ENCODE measurements at regions not wholly inside any gene's neighbourhood (a gene's known extent, or its start where the extent isn't known, plus 50 kb on each side); places are given as distances from the start of the nearest gene placed in this dataset.

DNA sequence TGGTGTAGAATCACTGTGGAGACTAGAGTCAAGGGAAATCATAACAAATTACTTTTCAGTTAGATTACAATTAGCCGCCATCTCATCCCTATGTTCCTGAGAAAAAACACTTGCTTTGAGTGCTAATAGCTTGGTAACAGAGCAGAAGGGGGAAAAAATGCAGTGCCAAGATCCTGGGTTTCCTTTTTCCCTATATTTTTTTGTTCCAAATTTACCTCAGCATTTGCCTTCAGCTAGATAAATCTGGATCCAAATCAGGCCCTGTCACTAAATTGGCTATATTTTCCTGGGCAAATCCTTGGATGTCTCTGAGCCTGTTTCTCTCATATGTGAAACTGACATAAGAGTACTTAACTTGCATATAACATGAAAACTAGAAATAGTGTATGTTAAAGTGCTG lies 86.0 kb downstream of the TENT5A start:
- BruUV-seq (replicated peaks): no TSS peak
- DNase-seq (ENCODE audit: low read depth, low spot score) (no peak), ATAC-seq (no peak)
- H3K9me3 ChIP-seq (ENCODE audit: control insufficient read depth, insufficient read depth, low read depth, low read length): no peaks in the 10 kb centered on the region
- ChIA-PET POLR2A (no interaction called here), CTCF (no interaction called here)
- no peaks in the 10 kb centered on the region for H3K4me1 ChIP-seq (ENCODE audit: control insufficient read depth, insufficient read depth, low read length)
- intact Hi-C loops (cut with micrococcal nuclease; ENCODE audit: unreplicated experiment): no loop called here
- in situ Hi-C loops (cut with HindIII; ENCODE audit: low pct_unique_long_range_greater_than_20kb, low sequenced_read_pairs): no loop called here
- no peaks in the 10 kb centered on the region for H3K36me3 ChIP-seq (ENCODE audit: control insufficient read depth, insufficient read depth, low read length)
- no peak overlapping the region for H3K4me3 ChIP-seq (ENCODE audit: low read depth in 2 of 2, low read length in 2 of 2)
- no peak for TF ChIP-seq POLR2AphosphoS5 (IDR thresholded peaks at IDR 0.05; ENCODE audit: low read depth, low read length)
- TF ChIP-seq SIN3A (IDR thresholded peaks at IDR 0.05; ENCODE audit: borderline replicate concordance, insufficient read depth, low read depth, low read length): no peak
- TF ChIP-seq, protein P1, sequence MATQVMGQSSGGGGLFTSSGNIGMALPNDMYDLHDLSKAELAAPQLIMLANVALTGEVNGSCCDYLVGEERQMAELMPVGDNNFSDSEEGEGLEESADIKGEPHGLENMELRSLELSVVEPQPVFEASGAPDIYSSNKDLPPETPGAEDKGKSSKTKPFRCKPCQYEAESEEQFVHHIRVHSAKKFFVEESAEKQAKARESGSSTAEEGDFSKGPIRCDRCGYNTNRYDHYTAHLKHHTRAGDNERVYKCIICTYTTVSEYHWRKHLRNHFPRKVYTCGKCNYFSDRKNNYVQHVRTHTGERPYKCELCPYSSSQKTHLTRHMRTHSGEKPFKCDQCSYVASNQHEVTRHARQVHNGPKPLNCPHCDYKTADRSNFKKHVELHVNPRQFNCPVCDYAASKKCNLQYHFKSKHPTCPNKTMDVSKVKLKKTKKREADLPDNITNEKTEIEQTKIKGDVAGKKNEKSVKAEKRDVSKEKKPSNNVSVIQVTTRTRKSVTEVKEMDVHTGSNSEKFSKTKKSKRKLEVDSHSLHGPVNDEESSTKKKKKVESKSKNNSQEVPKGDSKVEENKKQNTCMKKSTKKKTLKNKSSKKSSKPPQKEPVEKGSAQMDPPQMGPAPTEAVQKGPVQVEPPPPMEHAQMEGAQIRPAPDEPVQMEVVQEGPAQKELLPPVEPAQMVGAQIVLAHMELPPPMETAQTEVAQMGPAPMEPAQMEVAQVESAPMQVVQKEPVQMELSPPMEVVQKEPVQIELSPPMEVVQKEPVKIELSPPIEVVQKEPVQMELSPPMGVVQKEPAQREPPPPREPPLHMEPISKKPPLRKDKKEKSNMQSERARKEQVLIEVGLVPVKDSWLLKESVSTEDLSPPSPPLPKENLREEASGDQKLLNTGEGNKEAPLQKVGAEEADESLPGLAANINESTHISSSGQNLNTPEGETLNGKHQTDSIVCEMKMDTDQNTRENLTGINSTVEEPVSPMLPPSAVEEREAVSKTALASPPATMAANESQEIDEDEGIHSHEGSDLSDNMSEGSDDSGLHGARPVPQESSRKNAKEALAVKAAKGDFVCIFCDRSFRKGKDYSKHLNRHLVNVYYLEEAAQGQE (IDR thresholded peaks at IDR 0.05; ENCODE audit: insufficient read depth in 1 of 2, low read depth in 2 of 2, low read length in 1 of 2): no peak
- TF ChIP-seq TCF7L2 (IDR thresholded peaks at IDR 0.05; ENCODE audit: low read depth, low read length): no peak
- TF ChIP-seq, protein P2, sequence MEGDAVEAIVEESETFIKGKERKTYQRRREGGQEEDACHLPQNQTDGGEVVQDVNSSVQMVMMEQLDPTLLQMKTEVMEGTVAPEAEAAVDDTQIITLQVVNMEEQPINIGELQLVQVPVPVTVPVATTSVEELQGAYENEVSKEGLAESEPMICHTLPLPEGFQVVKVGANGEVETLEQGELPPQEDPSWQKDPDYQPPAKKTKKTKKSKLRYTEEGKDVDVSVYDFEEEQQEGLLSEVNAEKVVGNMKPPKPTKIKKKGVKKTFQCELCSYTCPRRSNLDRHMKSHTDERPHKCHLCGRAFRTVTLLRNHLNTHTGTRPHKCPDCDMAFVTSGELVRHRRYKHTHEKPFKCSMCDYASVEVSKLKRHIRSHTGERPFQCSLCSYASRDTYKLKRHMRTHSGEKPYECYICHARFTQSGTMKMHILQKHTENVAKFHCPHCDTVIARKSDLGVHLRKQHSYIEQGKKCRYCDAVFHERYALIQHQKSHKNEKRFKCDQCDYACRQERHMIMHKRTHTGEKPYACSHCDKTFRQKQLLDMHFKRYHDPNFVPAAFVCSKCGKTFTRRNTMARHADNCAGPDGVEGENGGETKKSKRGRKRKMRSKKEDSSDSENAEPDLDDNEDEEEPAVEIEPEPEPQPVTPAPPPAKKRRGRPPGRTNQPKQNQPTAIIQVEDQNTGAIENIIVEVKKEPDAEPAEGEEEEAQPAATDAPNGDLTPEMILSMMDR (IDR thresholded peaks at IDR 0.05): no peak
- no peak overlapping the region for H3K27ac ChIP-seq (ENCODE audit: low read length)
- H3K27me3 ChIP-seq (ENCODE audit: control insufficient read depth, insufficient read depth, low read length): no peaks in the 10 kb centered on the region

DNA sequence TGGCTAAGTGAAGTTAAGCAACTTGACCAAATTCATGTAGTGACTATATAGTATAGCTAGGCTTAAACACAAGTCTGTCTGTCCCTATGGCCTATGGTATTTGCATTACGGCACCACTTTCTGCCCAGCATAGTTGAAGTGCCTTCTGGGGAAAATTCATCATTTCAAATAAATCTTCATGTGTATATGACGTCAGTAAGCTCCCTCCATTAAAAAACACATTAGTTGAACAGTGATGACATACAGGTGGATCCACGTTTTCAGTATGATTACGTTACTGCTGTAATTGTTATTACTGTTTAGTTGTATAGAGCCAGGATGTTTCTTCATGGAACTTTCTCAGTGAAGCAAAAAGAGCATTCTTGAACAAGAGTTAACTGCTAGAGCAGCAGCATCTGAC lies 96.2 kb downstream of the TENT5A start:
- no peaks in the 10 kb centered on the region for H3K9me3 ChIP-seq (ENCODE audit: control insufficient read depth, insufficient read depth, low read depth, low read length)
- TF ChIP-seq POLR2AphosphoS5 (IDR thresholded peaks at IDR 0.05; ENCODE audit: low read depth, low read length) (no peak), SIN3A (IDR thresholded peaks at IDR 0.05; ENCODE audit: borderline replicate concordance, insufficient read depth, low read depth, low read length) (no peak), TCF7L2 (IDR thresholded peaks at IDR 0.05; ENCODE audit: low read depth, low read length) (no peak)
- TF ChIP-seq, protein P1 (IDR thresholded peaks at IDR 0.05; ENCODE audit: insufficient read depth in 1 of 2, low read depth in 2 of 2, low read length in 1 of 2): no peak
- TF ChIP-seq, protein P2 (IDR thresholded peaks at IDR 0.05): no peak
- BruUV-seq (replicated peaks): no TSS peak
- no peaks in the 10 kb centered on the region for H3K4me1 ChIP-seq (ENCODE audit: control insufficient read depth, insufficient read depth, low read length)
- H3K27me3 ChIP-seq (ENCODE audit: control insufficient read depth, insufficient read depth, low read length): no peaks in the 10 kb centered on the region
- H3K36me3 ChIP-seq (ENCODE audit: control insufficient read depth, insufficient read depth, low read length): no peaks in the 10 kb centered on the region
- no peak for ATAC-seq
- POLR2A ChIA-PET: no interaction called here
- CTCF ChIA-PET: no interaction called here
- DNase-seq (ENCODE audit: low read depth, low spot score): no peak
- in situ Hi-C loops (cut with HindIII; ENCODE audit: low pct_unique_long_range_greater_than_20kb, low sequenced_read_pairs) (no loop called here), intact Hi-C loops (cut with micrococcal nuclease; ENCODE audit: unreplicated experiment) (no loop called here)
- no peak overlapping the region for H3K4me3 ChIP-seq (ENCODE audit: low read depth in 2 of 2, low read length in 2 of 2)
- H3K27ac ChIP-seq (ENCODE audit: low read length): no peak overlapping the region
